NCI-H774 (cell line): ENCODE measurements at regions not wholly inside any gene's neighbourhood (a gene's known extent, or its start where the extent isn't known, plus 50 kb on each side); places are given as distances from the start of the nearest gene placed in this dataset.

ENCODE experiments used
- DNase-seq: peaks from one replicate; lab custom pipeline; 2025; lab: John Stamatoyannopoulos, UW

- no peak for DNase-seq
Measured at GRCh38 chr13:57087006-57087405, 53.7 kb upstream of the PRR20A start.
